ENCODE measurements at regions not wholly inside any gene's neighbourhood (a gene's known extent, or its start where the extent isn't known, plus 50 kb on each side); places are given as distances from the start of the nearest gene placed in this dataset.

DNA sequence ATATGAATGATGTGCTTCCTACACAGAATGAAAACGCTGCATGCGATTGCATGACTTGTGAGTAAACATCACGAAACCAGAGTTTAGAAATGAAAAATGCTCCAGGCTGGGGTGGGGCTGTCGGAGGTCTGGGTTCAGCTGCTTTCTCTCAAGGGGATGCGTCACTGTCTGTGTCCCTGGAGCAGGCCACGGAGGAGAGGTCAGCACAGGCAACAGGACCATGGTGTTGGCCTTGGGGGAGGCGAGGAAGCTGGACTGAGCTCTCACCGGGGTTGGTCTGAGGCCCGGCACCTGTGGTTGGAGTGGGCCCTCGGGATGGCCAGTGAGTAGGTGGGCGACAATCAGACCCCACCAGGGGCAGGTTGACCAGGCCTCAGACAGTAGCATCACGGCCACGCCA lies 89.0 kb upstream of the TMEM18 start:
- Histone ChIP-seq H3K56ac (replicated peaks; ENCODE audit: insufficient read length, low read depth, low read length) (no peak overlapping the region), H3K23ac (ENCODE audit: insufficient read length) (no peak overlapping the region), H3K27ac (ENCODE audit: low read depth, low read length) (no peak overlapping the region), H4K20me1 (replicated peaks in 1 of 2; ENCODE audit: control insufficient read depth in 1 of 2, insufficient read depth in 2 of 2, low read length in 2 of 2) (no peaks in the 10 kb centered on the region), H3K79me1 (ENCODE audit: low read depth, low read length) (no peaks in the 10 kb centered on the region), H3K4me2 (ENCODE audit: insufficient read depth in 1 of 2, low read depth in 2 of 2, low read length in 2 of 2) (no peak overlapping the region), H4K5ac (ENCODE audit: insufficient read length, low read depth, low read length) (no peak overlapping the region), H3K4me3 (ENCODE audit: extremely low read depth in 1 of 4, insufficient read depth in 2 of 4, low read depth in 3 of 4, low read length in 4 of 4) (no peak overlapping the region), H3K23me2 (ENCODE audit: low read depth, low read length) (no peaks in the 10 kb centered on the region; the same call in 1 of the 2 replicates), H3K14ac (ENCODE audit: insufficient read length) (no peak overlapping the region), H2BK20ac (ENCODE audit: low read length) (no peak overlapping the region), H3K79me2 (ENCODE audit: control insufficient read depth in 1 of 2, insufficient read depth in 2 of 2, low read length in 2 of 2) (no peaks in the 10 kb centered on the region; a peak in 1 of 4 replicates), H3K4me1 (replicated peaks in 1 of 4; ENCODE audit: control insufficient read depth in 3 of 4, insufficient read depth in 4 of 4, low read length in 3 of 4) (0 out of 7 replicates have a peak, but pooled peaks cover 0 to 3% (median 0%) of the 10 kb centered on the region in 4 experiments), H2AK5ac (ENCODE audit: low read depth, low read length) (no peak overlapping the region), H3K36me3 (ENCODE audit: control insufficient read depth in 2 of 4, insufficient read depth in 4 of 4, low read length in 3 of 4) (no peaks in the 10 kb centered on the region), H4K8ac (ENCODE audit: extremely low read depth, insufficient read depth, low read length) (no peak overlapping the region; the same call in 1 of the 2 replicates), H2BK5ac (ENCODE audit: low read depth, low read length) (no peak overlapping the region), H3K9me3 (ENCODE audit: insufficient read depth in 2 of 2, low read depth in 1 of 2, low read length in 1 of 2) (no peaks in the 10 kb centered on the region), H2AFZ (ENCODE audit: low read length) (no peak overlapping the region), H3K9ac (replicated peaks in 1 of 4; ENCODE audit: extremely low read depth in 1 of 4, low read depth in 3 of 4, low read length in 3 of 4) (no peak overlapping the region), H3K27me3 (replicated peaks in 1 of 4; ENCODE audit: control insufficient read depth in 3 of 4, extremely low read depth in 1 of 4, insufficient read depth in 3 of 4, low read length in 3 of 4) (no peaks in the 10 kb centered on the region), H2BK12ac (ENCODE audit: low read depth, low read length) (no peak overlapping the region), H3K4ac (replicated peaks; ENCODE audit: insufficient read length, low read depth, low read length) (no peak overlapping the region), H2BK15ac (ENCODE audit: low read length) (peak overlapping the region; percentile 10; the same call in 1 of the 2 replicates), H3K18ac (ENCODE audit: extremely low read depth, low read length) (no peak overlapping the region), H4K91ac (replicated peaks; ENCODE audit: insufficient read length, low read length) (no peak overlapping the region), H2BK120ac (replicated peaks; ENCODE audit: low read depth, low read length) (no peak overlapping the region)
- FAIRE-seq (no peak), DNase-seq (ENCODE audit: low read depth in 1 of 2, low spot score in 2 of 2) (no peak)
- CTCF ChIA-PET (ENCODE audit: partially characterized antibody), result interaction anchor here (1.2 to 2.8 kb wide), 3 partner anchors 10 to 90 kb away, joined by 3 to 9 read pairs (median 5); no protein-coding TSS in a partner anchor
- TF ChIP-seq SP4 (IDR thresholded peaks at IDR 0.05; ENCODE audit: low read length), result no peak
- TF ChIP-seq RFX5 (IDR thresholded peaks at IDR 0.05; ENCODE audit: borderline replicate concordance, low read depth, low read length), result no peak
- no peak for TF ChIP-seq CHD2 (IDR thresholded peaks at IDR 0.05; ENCODE audit: low read length)
- TF ChIP-seq CEBPB (IDR thresholded peaks at IDR 0.05; ENCODE audit: low read depth, low read length), result no peak
- TF ChIP-seq EZH2 (IDR thresholded peaks at IDR 0.05; ENCODE audit: low read depth, low read length, severe bottlenecking), result no peak
- TF ChIP-seq TBP (IDR thresholded peaks at IDR 0.05; ENCODE audit: low read depth, low read length), result no peak
- no peak for TF ChIP-seq NANOG (IDR thresholded peaks at IDR 0.05; ENCODE audit: insufficient read depth, low read depth, low read length, poor library complexity, severe bottlenecking)
- no peak for TF ChIP-seq ZNF274 (IDR thresholded peaks at IDR 0.05; ENCODE audit: borderline replicate concordance, extremely low read depth, low read length)
- no peak for TF ChIP-seq MAFK (IDR thresholded peaks at IDR 0.05; ENCODE audit: low read depth, low read length)
- no peak for TF ChIP-seq HDAC2 (IDR thresholded peaks at IDR 0.05; ENCODE audit: borderline replicate concordance in 1 of 2, low read depth in 2 of 2, low read length in 2 of 2)
- TF ChIP-seq E2F6 (IDR thresholded peaks at IDR 0.05), result no peak
- TF ChIP-seq RAD21 (IDR thresholded peaks at IDR 0.05 in 1 of 2, conservative IDR thresholded peaks at IDR 0.05 in 1 of 2; ENCODE audit: low read depth in 2 of 2, low read length in 2 of 2), result no peak
- POLR2A ChIA-PET (ENCODE audit: partially characterized antibody), result no interaction called here
- 79% methylated on average over 13 of the region's 13 CpGs; no CpG with 5 or more reads in 1 of the 2 experiments for WGBS, 2 experiments (ENCODE audit: extremely low coverage in 1 of 2, insufficient coverage in 1 of 2, insufficient read length in 1 of 2, insufficient replicate concordance in 2 of 2, low coverage in 1 of 2, low lambda C conversion rate in 2 of 2, missing lambda C conversion rate in 1 of 2)
